C4-2B (cell line): ENCODE measurements at regions not wholly inside any gene's neighbourhood (a gene's known extent, or its start where the extent isn't known, plus 50 kb on each side); places are given as distances from the start of the nearest gene placed in this dataset.

Source experiments
- CTCF ChIP-seq: fragments of 450-650 bp; conservative IDR thresholded peaks from 2 replicates; pipeline ENCODE4 v1.5.1; 2017; ENCODE audit warnings: mild to moderate bottlenecking
- ZFX ChIP-seq: fragments of 450-650 bp; IDR thresholded peaks from 2 replicates; pipeline ENCODE4 v1.6.1; 2017

- no peak for TF ChIP-seq CTCF
- TF ChIP-seq ZFX = no peak
Measured at GRCh38 chr15:69517052-69517451, 64.4 kb downstream of the RPLP1 start.
